HepG2 (cell line): ENCODE measurements at regions not wholly inside any gene's neighbourhood (a gene's known extent, or its start where the extent isn't known, plus 50 kb on each side); places are given as distances from the start of the nearest gene placed in this dataset.

Source experiments
- ATM ChIP-seq: fragments of 450-650 bp; IDR thresholded peaks from 2 replicates; pipeline ENCODE4 v1.7.1; 2017; ENCODE audit warnings: mild to moderate bottlenecking, borderline replicate concordance
- KDM1A ChIP-seq: IDR thresholded peaks from 2 replicates; pipeline ENCODE4 v1.6.1; 2016; ENCODE audit warnings: missing compliant biosample characterization
- KDM6A ChIP-seq: IDR thresholded peaks from 2 replicates; pipeline ENCODE4 v1.6.1; 2016; ENCODE audit warnings: low read depth
- KLF13 ChIP-seq: sonication (generic); formaldehyde crosslinking; IDR thresholded peaks from 2 replicates; pipeline ENCODE4 v1.4.0; 2020; ENCODE audit warnings: mild to moderate bottlenecking, missing genetic modification reagents
- MBNL3 ChIP-seq: fragments of 250-450 bp; sonication (Bioruptor Pico); conservative IDR thresholded peaks from 2 replicates; pipeline ENCODE4 v1.8.0; 2022; ENCODE audit warnings: mild to moderate bottlenecking, inconsistent platforms
- NBN ChIP-seq: fragments of 450-650 bp; conservative IDR thresholded peaks from 2 replicates; pipeline ENCODE4 v1.6.1; 2017
- ONECUT2 ChIP-seq: sonication (generic); formaldehyde crosslinking; IDR thresholded peaks from 2 replicates; pipeline ENCODE4 v1.4.0; 2020; ENCODE audit warnings: missing genetic modification reagents
- RFX3 ChIP-seq: IDR thresholded peaks from 2 replicates; pipeline ENCODE4 v1.6.1; 2016; ENCODE audit warnings: missing biosample characterization, missing genetic modification reagents
- RXRA ChIP-seq: sonication (generic); formaldehyde crosslinking; IDR thresholded peaks from 2 replicates; pipeline ENCODE4 v1.5.1; 2020; ENCODE audit warnings: missing genetic modification reagents
- SOX13 ChIP-seq, 3 experiments: fragments of 450-650 bp in 1 of 3; sonication (generic) in 1 of 3; formaldehyde crosslinking in 1 of 3; IDR thresholded peaks in 2 of 3; conservative IDR thresholded peaks in 1 of 3; 2 replicates each; pipeline versions ENCODE4 v1.5.0 to v1.6.1; 2016 to 2020; ENCODE audit warnings: antibody characterized with exemption in 1 of 3, mild to moderate bottlenecking in 1 of 3, missing compliant biosample characterization in 1 of 3, missing genetic modification reagents in 1 of 3, moderate library complexity in 1 of 3
- SOX5 ChIP-seq: IDR thresholded peaks from 2 replicates; pipeline ENCODE4 v1.6.1; 2016; ENCODE audit warnings: borderline replicate concordance
- TAF15 ChIP-seq: fragments of 200-400 bp; formaldehyde crosslinking; IDR thresholded peaks from one replicate; pipeline ENCODE4 v1.6.1; 2018; ENCODE audit warnings: mild to moderate bottlenecking, low read depth, low read length; ENCODE audit not compliant: poor library complexity, severe bottlenecking
- TEAD3 ChIP-seq: optimal IDR thresholded peaks from 2 replicates; pipeline ENCODE3; 2016; ENCODE audit warnings: borderline replicate concordance
- ZFP36 ChIP-seq: fragments of 150-350 bp; IDR thresholded peaks from 2 replicates; pipeline ENCODE4 v1.6.1; 2018; ENCODE audit warnings: borderline replicate concordance, low read length, low read depth; ENCODE audit not compliant: partially characterized antibody
- ZNF614 ChIP-seq: IDR thresholded peaks from 2 replicates; pipeline ENCODE4 v1.6.1; 2018; ENCODE audit warnings: missing biosample characterization, missing genetic modification reagents, inconsistent platforms, borderline replicate concordance
- ZNF652 ChIP-seq: IDR thresholded peaks from 2 replicates; pipeline ENCODE4 v1.6.1; 2016; ENCODE audit warnings: low read depth, borderline replicate concordance
- TF ChIP-seq, protein P1 (sequence below): sonication (generic); formaldehyde crosslinking; IDR thresholded peaks from 2 replicates; pipeline ENCODE4 v1.4.0; 2020; ENCODE audit warnings: missing genetic modification reagents, borderline replicate concordance
- TF ChIP-seq, protein P2 (sequence below): sonication (generic); formaldehyde crosslinking; IDR thresholded peaks from 2 replicates; pipeline ENCODE4 v1.9.0; 2021; ENCODE audit warnings: missing genetic modification reagents, borderline replicate concordance
- TF ChIP-seq, protein P3 (sequence below): sonication (generic); formaldehyde crosslinking; IDR thresholded peaks from 2 replicates; pipeline ENCODE4 v1.5.0; 2020; ENCODE audit warnings: mild to moderate bottlenecking, missing genetic modification reagents
- TF ChIP-seq, protein P4 (sequence below): sonication (generic); formaldehyde crosslinking; IDR thresholded peaks from 2 replicates; pipeline ENCODE4 v1.5.1; 2020; ENCODE audit warnings: mild to moderate bottlenecking, moderate library complexity, missing genetic modification reagents

DNA sequence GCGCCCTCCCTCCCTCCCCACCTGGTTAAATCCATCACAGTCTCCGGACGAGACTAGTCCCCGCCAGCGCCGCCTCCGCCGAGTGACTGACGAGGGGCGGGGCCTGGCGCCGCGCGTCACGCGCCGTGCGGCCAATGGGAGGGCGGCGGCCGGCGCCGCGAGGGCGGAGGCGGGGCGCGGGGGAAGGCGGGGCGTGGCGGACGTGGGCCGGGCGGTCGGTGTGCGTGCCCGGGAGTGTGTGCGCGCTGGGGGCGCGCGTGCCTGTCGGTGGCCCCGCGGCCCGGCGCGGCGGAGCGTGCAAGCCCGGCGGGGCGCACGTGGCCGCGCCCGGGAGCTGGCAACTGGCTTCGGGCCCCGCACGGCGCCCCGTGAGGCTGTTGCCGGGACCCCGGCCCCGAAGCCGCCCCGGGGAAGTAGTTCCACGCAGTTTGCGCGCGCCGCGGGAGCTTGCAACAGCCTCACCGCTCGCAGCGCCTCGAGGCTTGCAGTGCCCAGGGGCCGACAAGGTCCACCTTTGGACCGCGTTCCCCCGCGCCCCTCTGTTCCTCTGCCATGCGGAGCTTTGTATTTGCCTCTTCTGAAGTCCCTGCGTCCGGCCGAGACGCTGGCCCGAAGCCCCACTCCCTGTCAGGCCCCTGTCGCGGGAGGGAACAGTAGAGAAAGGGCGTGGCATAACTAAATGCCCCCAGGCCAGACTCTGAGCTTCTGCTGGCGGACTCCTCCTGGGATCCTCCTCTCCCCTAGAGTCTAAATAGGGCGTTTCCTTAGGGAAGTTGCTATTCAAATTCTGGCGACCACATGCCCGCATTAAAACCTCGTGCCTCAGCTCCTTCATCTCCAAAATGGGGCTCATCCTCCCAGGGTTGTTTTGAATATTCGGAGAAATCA is 400.9 kb downstream of the SHQ1 start (continued):
- TF ChIP-seq, protein P1, sequence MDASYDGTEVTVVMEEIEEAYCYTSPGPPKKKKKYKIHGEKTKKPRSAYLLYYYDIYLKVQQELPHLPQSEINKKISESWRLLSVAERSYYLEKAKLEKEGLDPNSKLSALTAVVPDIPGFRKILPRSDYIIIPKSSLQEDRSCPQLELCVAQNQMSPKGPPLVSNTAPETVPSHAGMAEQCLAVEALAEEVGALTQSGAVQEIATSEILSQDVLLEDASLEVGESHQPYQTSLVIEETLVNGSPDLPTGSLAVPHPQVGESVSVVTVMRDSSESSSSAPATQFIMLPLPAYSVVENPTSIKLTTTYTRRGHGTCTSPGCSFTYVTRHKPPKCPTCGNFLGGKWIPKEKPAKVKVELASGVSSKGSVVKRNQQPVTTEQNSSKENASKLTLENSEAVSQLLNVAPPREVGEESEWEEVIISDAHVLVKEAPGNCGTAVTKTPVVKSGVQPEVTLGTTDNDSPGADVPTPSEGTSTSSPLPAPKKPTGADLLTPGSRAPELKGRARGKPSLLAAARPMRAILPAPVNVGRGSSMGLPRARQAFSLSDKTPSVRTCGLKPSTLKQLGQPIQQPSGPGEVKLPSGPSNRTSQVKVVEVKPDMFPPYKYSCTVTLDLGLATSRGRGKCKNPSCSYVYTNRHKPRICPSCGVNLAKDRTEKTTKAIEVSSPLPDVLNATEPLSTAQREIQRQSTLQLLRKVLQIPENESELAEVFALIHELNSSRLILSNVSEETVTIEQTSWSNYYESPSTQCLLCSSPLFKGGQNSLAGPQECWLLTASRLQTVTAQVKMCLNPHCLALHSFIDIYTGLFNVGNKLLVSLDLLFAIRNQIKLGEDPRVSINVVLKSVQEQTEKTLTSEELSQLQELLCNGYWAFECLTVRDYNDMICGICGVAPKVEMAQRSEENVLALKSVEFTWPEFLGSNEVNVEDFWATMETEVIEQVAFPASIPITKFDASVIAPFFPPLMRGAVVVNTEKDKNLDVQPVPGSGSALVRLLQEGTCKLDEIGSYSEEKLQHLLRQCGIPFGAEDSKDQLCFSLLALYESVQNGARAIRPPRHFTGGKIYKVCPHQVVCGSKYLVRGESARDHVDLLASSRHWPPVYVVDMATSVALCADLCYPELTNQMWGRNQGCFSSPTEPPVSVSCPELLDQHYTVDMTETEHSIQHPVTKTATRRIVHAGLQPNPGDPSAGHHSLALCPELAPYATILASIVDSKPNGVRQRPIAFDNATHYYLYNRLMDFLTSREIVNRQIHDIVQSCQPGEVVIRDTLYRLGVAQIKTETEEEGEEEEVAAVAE (CRISPR knock-in tag): no peak
- no peak for TF ChIP-seq KDM1A (CRISPR knock-in tag)
- no peak for TF ChIP-seq ZNF652
- TF ChIP-seq, protein P2, sequence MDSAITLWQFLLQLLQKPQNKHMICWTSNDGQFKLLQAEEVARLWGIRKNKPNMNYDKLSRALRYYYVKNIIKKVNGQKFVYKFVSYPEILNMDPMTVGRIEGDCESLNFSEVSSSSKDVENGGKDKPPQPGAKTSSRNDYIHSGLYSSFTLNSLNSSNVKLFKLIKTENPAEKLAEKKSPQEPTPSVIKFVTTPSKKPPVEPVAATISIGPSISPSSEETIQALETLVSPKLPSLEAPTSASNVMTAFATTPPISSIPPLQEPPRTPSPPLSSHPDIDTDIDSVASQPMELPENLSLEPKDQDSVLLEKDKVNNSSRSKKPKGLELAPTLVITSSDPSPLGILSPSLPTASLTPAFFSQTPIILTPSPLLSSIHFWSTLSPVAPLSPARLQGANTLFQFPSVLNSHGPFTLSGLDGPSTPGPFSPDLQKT (CRISPR knock-in tag): no peak
- no peak for TF ChIP-seq ZFP36
- TF ChIP-seq, protein P3, sequence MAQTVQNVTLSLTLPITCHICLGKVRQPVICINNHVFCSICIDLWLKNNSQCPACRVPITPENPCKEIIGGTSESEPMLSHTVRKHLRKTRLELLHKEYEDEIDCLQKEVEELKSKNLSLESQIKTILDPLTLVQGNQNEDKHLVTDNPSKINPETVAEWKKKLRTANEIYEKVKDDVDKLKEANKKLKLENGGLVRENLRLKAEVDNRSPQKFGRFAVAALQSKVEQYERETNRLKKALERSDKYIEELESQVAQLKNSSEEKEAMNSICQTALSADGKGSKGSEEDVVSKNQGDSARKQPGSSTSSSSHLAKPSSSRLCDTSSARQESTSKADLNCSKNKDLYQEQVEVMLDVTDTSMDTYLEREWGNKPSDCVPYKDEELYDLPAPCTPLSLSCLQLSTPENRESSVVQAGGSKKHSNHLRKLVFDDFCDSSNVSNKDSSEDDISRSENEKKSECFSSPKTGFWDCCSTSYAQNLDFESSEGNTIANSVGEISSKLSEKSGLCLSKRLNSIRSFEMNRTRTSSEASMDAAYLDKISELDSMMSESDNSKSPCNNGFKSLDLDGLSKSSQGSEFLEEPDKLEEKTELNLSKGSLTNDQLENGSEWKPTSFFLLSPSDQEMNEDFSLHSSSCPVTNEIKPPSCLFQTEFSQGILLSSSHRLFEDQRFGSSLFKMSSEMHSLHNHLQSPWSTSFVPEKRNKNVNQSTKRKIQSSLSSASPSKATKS: no peak; the same call in 1 of the 2 replicates
- TF ChIP-seq ATM: no peak
- no peak for TF ChIP-seq ZNF614 (CRISPR knock-in tag)
- TF ChIP-seq TAF15: no peak
- TF ChIP-seq, protein P4, sequence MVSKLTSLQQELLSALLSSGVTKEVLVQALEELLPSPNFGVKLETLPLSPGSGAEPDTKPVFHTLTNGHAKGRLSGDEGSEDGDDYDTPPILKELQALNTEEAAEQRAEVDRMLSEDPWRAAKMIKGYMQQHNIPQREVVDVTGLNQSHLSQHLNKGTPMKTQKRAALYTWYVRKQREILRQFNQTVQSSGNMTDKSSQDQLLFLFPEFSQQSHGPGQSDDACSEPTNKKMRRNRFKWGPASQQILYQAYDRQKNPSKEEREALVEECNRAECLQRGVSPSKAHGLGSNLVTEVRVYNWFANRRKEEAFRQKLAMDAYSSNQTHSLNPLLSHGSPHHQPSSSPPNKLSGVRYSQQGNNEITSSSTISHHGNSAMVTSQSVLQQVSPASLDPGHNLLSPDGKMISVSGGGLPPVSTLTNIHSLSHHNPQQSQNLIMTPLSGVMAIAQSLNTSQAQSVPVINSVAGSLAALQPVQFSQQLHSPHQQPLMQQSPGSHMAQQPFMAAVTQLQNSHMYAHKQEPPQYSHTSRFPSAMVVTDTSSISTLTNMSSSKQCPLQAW (CRISPR knock-in tag): no peak
- TF ChIP-seq MBNL3 (CRISPR knock-in tag): 0 out of 2 replicates have a peak, but pooled peaks have one; percentile 52
- no peak for TF ChIP-seq RFX3 (CRISPR knock-in tag)
- TF ChIP-seq ONECUT2: no peak
- TF ChIP-seq RXRA (CRISPR knock-in tag): no peak
- TF ChIP-seq TEAD3 (CRISPR knock-in tag): no peak
- no peak for TF ChIP-seq SOX5 (CRISPR knock-in tag)
- no peak for TF ChIP-seq NBN
- no peak for TF ChIP-seq KDM6A
- TF ChIP-seq KLF13 (CRISPR knock-in tag): no peak
- no peak for TF ChIP-seq SOX13 (IDR thresholded peaks at IDR 0.05)
- no peak for TF ChIP-seq SOX13 (CRISPR knock-in tag; conservative IDR thresholded peaks at IDR 0.05 in 1 of 2, IDR thresholded peaks at IDR 0.05 in 1 of 2)
